GM21528 (cell line): ENCODE measurements at regions not wholly inside any gene's neighbourhood (a gene's known extent, or its start where the extent isn't known, plus 50 kb on each side); places are given as distances from the start of the nearest gene placed in this dataset.

ENCODE experiments used
- ATAC-seq: cut with Tn5 transposase; IDR thresholded peaks from one replicate; pipeline ENCODE4 v1.9.1; 2021; ENCODE audit warnings: mild to moderate bottlenecking, moderate library complexity; ENCODE audit not compliant: unreplicated experiment, low FRiP score

- ATAC-seq = no peak
These were observed 285.1 kb upstream of the CDIN1 start for GRCh38 chr15:36294359-36294758.

- ATAC-seq = no peak
These were observed 277.5 kb upstream of the CDIN1 start for GRCh38 chr15:36301947-36302346.

GRCh38 chr15:36313021-36313420, 266.4 kb upstream of the CDIN1 start:
- ATAC-seq = no peak

GRCh38 chr15:36313736-36314280, 265.6 kb upstream of the CDIN1 start:
- ATAC-seq = no peak

- no peak for ATAC-seq
These were observed 263.8 kb upstream of the CDIN1 start for GRCh38 chr15:36315649-36316048.

GRCh38 chr15:36323615-36324014, 255.8 kb upstream of the CDIN1 start:
- ATAC-seq = no peak

GRCh38 chr15:36325206-36325605, 254.2 kb upstream of the CDIN1 start:
- no peak for ATAC-seq

- no peak for ATAC-seq
These were observed 249.8 kb upstream of the CDIN1 start for GRCh38 chr15:36329592-36329991.

GRCh38 chr15:36330598-36330997, 248.8 kb upstream of the CDIN1 start:
- no peak for ATAC-seq

- no peak for ATAC-seq
These were observed 247.7 kb upstream of the CDIN1 start for GRCh38 chr15:36331531-36332275.

- no peak for ATAC-seq
These were observed 247.1 kb upstream of the CDIN1 start for GRCh38 chr15:36332301-36332700.

- no peak for ATAC-seq
These were observed 246.5 kb upstream of the CDIN1 start for GRCh38 chr15:36332896-36333295.

- no peak for ATAC-seq
These were observed 245.4 kb upstream of the CDIN1 start for GRCh38 chr15:36334059-36334458.

- ATAC-seq = no peak
These were observed 244.2 kb upstream of the CDIN1 start for GRCh38 chr15:36335224-36335623.

- no peak for ATAC-seq
These were observed 243.8 kb upstream of the CDIN1 start for GRCh38 chr15:36335659-36336058.

GRCh38 chr15:36344887-36345286, 234.5 kb upstream of the CDIN1 start:
- no peak for ATAC-seq

- no peak for ATAC-seq
These were observed 232.1 kb upstream of the CDIN1 start for GRCh38 chr15:36347272-36347858.

GRCh38 chr15:36356466-36356865, 223.0 kb upstream of the CDIN1 start:
- no peak for ATAC-seq

GRCh38 chr15:36356978-36357601, 222.3 kb upstream of the CDIN1 start:
- ATAC-seq = no peak

- ATAC-seq = no peak
These were observed 221.3 kb upstream of the CDIN1 start for GRCh38 chr15:36358094-36358493.

GRCh38 chr15:36358523-36358922, 220.9 kb upstream of the CDIN1 start:
- ATAC-seq = no peak

GRCh38 chr15:36359286-36359685, 220.1 kb upstream of the CDIN1 start:
- ATAC-seq = no peak
